ENCODE measurements at regions not wholly inside any gene's neighbourhood (a gene's known extent, or its start where the extent isn't known, plus 50 kb on each side); places are given as distances from the start of the nearest gene placed in this dataset.

DNA sequence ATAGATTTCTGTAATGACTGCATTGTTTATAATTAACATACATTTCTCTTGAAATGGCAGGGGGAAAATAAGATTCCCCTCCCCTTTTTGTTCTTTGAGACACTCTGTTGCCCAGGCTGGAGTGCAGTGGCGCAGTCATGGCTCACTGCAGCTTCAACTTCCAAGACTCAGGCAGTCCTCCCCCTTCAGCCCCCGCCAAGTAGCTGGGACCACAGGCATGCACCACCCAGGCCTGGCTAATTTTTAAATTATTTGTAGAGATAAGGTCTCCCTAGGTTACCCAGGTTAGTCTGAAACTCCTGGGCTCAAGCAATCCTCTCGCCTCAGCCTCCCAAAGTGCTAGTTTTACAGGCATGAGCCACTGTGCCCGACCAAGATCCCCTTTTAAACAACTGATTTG is 67.7 kb downstream of the KATNIP start:
- Mint-ChIP-seq H3K36me3 (ENCODE audit: low read depth) (peaks cover 7% of the 10 kb centered on the region), H3K27ac (no peak overlapping the region), H3K4me1 (ENCODE audit: low read depth) (no peaks in the 10 kb centered on the region), H3K27me3 (no peaks in the 10 kb centered on the region), H3K9me3 (no peaks in the 10 kb centered on the region), H3K4me3 (no peak overlapping the region)
- ChIA-PET POLR2A (no interaction called here), CTCF (no interaction called here)
- DNase-seq (no peak), ATAC-seq (no peak)
- intact Hi-C loops (cut with micrococcal nuclease), result no loop called here
- TF ChIP-seq, protein P1, sequence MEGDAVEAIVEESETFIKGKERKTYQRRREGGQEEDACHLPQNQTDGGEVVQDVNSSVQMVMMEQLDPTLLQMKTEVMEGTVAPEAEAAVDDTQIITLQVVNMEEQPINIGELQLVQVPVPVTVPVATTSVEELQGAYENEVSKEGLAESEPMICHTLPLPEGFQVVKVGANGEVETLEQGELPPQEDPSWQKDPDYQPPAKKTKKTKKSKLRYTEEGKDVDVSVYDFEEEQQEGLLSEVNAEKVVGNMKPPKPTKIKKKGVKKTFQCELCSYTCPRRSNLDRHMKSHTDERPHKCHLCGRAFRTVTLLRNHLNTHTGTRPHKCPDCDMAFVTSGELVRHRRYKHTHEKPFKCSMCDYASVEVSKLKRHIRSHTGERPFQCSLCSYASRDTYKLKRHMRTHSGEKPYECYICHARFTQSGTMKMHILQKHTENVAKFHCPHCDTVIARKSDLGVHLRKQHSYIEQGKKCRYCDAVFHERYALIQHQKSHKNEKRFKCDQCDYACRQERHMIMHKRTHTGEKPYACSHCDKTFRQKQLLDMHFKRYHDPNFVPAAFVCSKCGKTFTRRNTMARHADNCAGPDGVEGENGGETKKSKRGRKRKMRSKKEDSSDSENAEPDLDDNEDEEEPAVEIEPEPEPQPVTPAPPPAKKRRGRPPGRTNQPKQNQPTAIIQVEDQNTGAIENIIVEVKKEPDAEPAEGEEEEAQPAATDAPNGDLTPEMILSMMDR (IDR thresholded peaks at IDR 0.05), result no peak

DNA sequence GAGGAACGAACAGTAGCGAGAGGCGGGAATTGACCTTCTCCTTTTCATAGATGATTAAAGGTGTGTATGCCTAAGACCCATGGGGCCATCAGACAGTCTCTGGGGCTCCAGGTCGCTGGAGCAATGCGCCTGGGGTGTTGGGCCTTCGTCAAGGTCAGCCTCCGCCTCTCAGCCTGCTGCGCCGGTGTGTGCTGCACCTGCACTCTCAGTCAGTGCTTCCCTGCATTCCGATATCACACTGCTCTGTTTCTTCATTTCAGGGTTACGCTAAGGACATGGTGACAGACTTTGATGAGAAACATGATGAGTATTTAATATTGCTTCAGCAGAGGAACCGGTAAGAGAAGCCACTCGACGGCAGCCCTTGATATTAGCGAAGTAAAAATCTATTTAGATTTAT is 68.2 kb downstream of the KATNIP start:
- TF ChIP-seq, protein P1 (IDR thresholded peaks at IDR 0.05), result no peak
- CTCF ChIA-PET, result no interaction called here

DNA sequence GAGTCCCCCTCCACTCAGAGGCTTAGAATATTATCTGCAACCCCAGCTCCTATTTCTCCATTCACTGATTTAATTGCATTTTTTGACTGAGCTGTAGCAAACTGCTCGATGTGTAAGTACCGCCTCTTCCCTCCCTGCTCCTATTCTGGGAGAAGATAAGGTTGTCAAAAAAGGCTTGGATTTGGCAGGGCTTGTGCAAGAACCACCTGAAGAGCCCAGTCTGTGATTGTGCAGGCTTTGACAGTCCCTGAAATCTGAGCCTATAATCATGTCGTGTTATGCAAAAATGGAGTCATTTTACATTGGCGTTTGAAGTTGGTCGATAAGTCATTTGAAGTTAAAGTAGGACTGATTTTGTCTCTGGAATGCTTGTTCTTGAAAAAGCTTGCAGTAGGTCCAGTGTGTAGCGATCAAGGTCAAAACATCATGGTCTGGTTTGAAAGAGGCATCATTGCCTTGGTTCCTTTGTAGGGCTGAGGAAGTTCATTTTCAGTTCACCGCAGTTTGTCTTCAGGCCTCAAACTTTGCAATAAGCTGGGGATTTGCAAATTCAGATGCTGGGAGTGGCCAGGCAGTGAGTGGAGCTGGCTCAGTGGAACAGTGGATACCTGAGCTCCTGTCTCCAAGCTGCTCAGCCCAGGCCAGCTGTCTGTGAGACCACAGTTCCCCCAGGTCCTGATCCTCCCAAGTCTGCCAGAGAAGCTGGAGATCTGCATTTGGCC is 68.8 kb downstream of the KATNIP start:
- Mint-ChIP-seq H3K4me3 (no peak overlapping the region), H3K9me3 (no peaks in the 10 kb centered on the region), H3K4me1 (ENCODE audit: low read depth) (no peaks in the 10 kb centered on the region), H3K27ac (no peak overlapping the region), H3K27me3 (no peaks in the 10 kb centered on the region), H3K36me3 (ENCODE audit: low read depth) (peaks cover 7% of the 10 kb centered on the region)
- intact Hi-C loops (cut with micrococcal nuclease), result no loop called here
- no peak for ATAC-seq
- POLR2A ChIA-PET, result interaction anchor here (0.8 kb wide), 1 partner anchor 10 kb away, joined by 3 read pairs; no protein-coding TSS in a partner anchor
- TF ChIP-seq, protein P1 (IDR thresholded peaks at IDR 0.05), result no peak
- CTCF ChIA-PET, result no interaction called here
- no peak for DNase-seq

More for the DNA sequence above, 68.2 kb downstream of the KATNIP start:
- Mint-ChIP-seq H3K4me3 (no peak overlapping the region), H3K36me3 (ENCODE audit: low read depth) (peaks cover 7% of the 10 kb centered on the region), H3K4me1 (ENCODE audit: low read depth) (no peaks in the 10 kb centered on the region), H3K27ac (no peak overlapping the region), H3K9me3 (no peaks in the 10 kb centered on the region), H3K27me3 (no peaks in the 10 kb centered on the region)
- intact Hi-C loops (cut with micrococcal nuclease), result no loop called here
- DNase-seq (no peak), ATAC-seq (no peak)
- POLR2A ChIA-PET, result no interaction called here

DNA sequence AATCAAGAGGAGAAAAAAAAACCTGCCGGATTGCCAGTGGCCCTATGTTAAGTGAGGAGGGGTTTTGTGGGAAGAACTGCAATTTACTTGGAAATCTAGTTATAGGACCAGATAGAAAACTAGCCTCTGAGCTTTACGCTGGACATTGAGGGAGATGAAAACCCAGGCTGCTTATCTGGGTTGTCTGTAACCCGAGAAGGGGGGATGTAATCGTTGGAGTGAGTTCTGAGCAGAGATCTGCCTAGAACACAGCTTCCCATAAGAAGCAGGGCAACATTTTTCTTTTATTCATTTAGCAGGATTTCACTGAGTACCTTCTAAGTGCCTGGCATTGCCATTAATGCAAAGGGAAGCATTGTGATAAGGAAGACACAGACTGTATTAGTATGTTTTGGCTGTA is 70.6 kb downstream of the KATNIP start:
- ATAC-seq (no peak), DNase-seq (no peak)
- ChIA-PET POLR2A (no interaction called here), CTCF (interaction anchor here (0.9 to 1.6 kb wide), 2 partner anchors 15 to 182 kb away, joined by 3 to 7 read pairs; no protein-coding TSS in a partner anchor)
- Mint-ChIP-seq H3K9me3 (no peaks in the 10 kb centered on the region), H3K27me3 (no peaks in the 10 kb centered on the region), H3K27ac (no peak overlapping the region), H3K4me3 (no peak overlapping the region), H3K36me3 (ENCODE audit: low read depth) (peaks cover 7% of the 10 kb centered on the region), H3K4me1 (ENCODE audit: low read depth) (no peaks in the 10 kb centered on the region)
- TF ChIP-seq, protein P1 (IDR thresholded peaks at IDR 0.05), result no peak
- intact Hi-C loops (cut with micrococcal nuclease), result no loop called here

DNA sequence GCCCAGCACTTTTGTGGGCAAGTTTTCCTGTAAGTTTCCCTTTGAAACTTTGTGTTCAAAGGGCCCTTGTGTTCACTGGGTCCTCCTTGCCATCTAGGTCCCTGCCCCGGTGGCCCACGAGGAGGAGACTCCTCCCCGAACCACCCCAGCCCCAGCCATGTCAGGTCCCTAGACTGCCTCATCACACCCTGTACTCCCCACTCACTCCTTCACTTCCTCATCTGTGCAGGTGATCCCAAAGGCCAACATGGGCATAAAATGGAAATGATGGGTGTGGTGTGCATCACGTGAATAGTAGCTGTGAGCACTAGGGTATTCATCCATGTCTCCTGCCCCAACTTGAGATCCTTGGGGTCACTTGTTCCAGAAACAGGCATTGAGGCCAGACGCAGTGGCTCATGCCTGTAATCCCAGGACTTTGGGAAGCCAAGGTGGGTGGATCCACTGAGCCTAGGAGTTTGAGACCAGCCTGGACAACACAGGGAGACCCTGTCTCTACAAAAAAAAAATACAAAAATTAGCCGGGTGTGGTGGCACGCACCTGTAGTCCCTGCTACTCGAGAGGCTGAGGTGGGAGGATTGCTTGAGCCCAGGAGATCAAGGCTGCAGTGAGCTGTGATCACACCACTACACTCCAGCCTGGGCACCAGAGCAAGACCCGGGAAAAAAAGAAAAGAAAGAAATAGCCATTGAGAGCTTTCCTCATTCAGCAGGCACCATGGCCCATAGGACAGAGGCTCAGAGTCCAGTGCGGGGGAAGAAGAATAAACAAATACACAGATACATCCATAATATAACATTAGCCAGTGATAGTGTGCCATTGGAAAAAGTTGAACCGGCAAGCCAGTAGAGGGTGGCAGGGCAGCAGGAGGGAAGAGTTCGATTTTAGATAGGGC is 74.5 kb downstream of the KATNIP start:
- Mint-ChIP-seq H3K4me1 (ENCODE audit: low read depth) (no peaks in the 10 kb centered on the region), H3K36me3 (ENCODE audit: low read depth) (peaks cover 2% of the 10 kb centered on the region), H3K27me3 (no peaks in the 10 kb centered on the region), H3K4me3 (no peak overlapping the region), H3K9me3 (no peaks in the 10 kb centered on the region), H3K27ac (no peak overlapping the region)
- ATAC-seq (no peak), DNase-seq (no peak)
- POLR2A ChIA-PET, result no interaction called here
- CTCF ChIA-PET, result interaction anchor here (1.0 kb wide), 1 partner anchor 109 kb away, joined by 3 read pairs; no protein-coding TSS in a partner anchor
- TF ChIP-seq, protein P1 (IDR thresholded peaks at IDR 0.05), result no peak
- intact Hi-C loops (cut with micrococcal nuclease), result no loop called here
